WTC11 (cell line): ENCODE measurements at regions not wholly inside any gene's neighbourhood (a gene's known extent, or its start where the extent isn't known, plus 50 kb on each side); places are given as distances from the start of the nearest gene placed in this dataset.

ENCODE experiments used
- CREM ChIP-seq: sonication (generic); formaldehyde crosslinking; IDR thresholded peaks from 2 replicates; pipeline ENCODE4 v1.8.1; 2022; ENCODE audit warnings: mild to moderate bottlenecking, missing genetic modification reagents, moderate library complexity
- E2F4 ChIP-seq: sonication (generic); formaldehyde crosslinking; IDR thresholded peaks from 2 replicates; pipeline ENCODE4 v1.8.1; 2022; ENCODE audit warnings: low read depth, mild to moderate bottlenecking, moderate library complexity, missing genetic modification reagents, borderline replicate concordance
- SP1 ChIP-seq: sonication (generic); formaldehyde crosslinking; conservative IDR thresholded peaks from 2 replicates; pipeline ENCODE4 v1.8.1; 2022; ENCODE audit warnings: missing genetic modification reagents
- TCF7 ChIP-seq: sonication (generic); formaldehyde crosslinking; IDR thresholded peaks from 2 replicates; pipeline ENCODE4 v1.8.0; 2022; ENCODE audit warnings: mild to moderate bottlenecking, low read depth, missing genetic modification reagents, moderate library complexity

- TF ChIP-seq TCF7 (no peak), CREM (no peak), E2F4 (no peak), SP1 (no peak)
Observed at GRCh38 chr2:5546181-5546580, 146.0 kb upstream of the SOX11 start.
